ENCODE measurements at regions not wholly inside any gene's neighbourhood (a gene's known extent, or its start where the extent isn't known, plus 50 kb on each side); places are given as distances from the start of the nearest gene placed in this dataset.

GRCh38 chr11:27907091-27907490 is 200.9 kb downstream of the KIF18A start:
- no peak overlapping the region for H3K4me3 ChIP-seq (ENCODE audit: low read length)
- no peaks in the 10 kb centered on the region for H3K9me3 ChIP-seq (ENCODE audit: control insufficient read depth, low read length)
- peaks cover 22% of the 10 kb centered on the region for H3K4me1 ChIP-seq (ENCODE audit: control insufficient read depth, insufficient read depth, low read length)
- H3K27me3 ChIP-seq (replicated peaks; ENCODE audit: control insufficient read depth, insufficient read depth, low read length) = no peaks in the 10 kb centered on the region
- no peak for DNase-seq (ENCODE audit: low read depth)
- H3K36me3 ChIP-seq (ENCODE audit: control insufficient read depth, insufficient read depth, low read length, severe bottlenecking) = no peaks in the 10 kb centered on the region
- no peak overlapping the region for H3K9ac ChIP-seq (ENCODE audit: low read length)

DNA sequence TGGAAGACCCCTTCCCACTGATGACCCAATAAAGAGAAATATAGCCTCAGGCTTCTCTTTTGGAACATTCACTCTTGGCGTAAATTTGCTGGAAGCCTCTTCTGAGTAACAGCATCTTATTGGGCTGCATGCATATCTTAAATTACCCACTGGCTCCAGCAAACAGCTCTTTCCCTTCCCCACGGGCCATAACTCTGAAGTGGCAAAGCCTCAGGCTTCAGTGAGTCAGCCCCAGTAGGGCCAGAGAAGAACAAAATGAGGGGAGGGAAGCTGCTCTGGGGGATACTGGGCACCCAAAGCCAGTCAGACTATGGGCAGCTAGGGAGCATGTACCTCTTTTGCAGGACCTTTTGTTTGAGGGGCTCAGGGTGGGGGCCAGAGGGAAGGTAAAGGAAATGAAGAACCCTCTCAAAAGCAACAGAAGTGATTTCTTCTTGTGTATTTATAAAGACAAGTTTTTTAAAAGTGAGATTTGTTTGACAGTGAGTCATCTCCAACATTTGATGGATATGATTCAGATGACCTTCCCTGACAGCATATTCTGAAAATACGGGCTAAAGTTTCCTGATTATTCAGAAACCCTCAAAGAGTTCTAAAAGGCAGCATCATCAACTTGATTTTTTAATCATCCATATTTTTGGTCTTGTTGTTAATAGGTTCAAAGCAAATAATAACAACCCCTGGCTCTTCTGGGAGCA is 203.4 kb downstream of the KIF18A start:
- no peaks in the 10 kb centered on the region for H3K27me3 ChIP-seq (replicated peaks; ENCODE audit: control insufficient read depth, insufficient read depth, low read length)
- peak; percentile 47 for DNase-seq (ENCODE audit: low read depth)
- peaks cover 22% of the 10 kb centered on the region for H3K4me1 ChIP-seq (ENCODE audit: control insufficient read depth, insufficient read depth, low read length)
- no peaks in the 10 kb centered on the region for H3K9me3 ChIP-seq (ENCODE audit: control insufficient read depth, low read length)
- peak overlapping the region; percentile 15 for H3K4me3 ChIP-seq (ENCODE audit: low read length)
- H3K36me3 ChIP-seq (ENCODE audit: control insufficient read depth, insufficient read depth, low read length, severe bottlenecking) = no peaks in the 10 kb centered on the region
- H3K9ac ChIP-seq (ENCODE audit: low read length) = peak overlapping the region; percentile 55

DNA sequence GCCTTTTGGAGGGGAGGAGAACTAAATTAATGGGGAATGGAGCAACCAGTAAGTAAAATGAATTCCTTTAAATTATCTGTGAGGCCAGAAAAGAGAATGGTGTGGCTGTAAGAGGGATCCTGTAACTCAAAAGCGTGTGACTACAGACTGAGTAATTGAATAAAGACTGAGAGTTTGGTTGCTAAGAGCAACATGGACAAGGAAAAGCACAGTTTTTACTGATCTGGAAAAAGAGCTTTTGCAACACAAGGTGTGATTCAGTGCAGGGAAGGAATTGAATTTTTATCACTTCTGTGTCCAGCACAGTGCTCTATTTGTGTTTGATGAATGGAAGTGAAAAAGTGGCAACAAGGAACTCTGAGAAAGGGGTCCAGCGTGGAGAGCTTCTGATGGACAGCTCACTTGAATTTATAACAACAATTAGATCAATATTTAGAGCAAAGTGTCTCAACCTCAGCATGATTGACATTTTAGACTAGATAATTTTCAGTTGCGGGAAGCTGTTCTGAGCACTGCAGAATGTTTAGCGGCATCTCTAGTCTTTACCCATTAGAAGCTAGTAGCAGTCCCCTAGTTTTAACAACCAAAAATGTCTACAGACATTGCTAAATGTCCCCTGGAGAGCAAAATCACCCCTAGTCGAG is 202.8 kb upstream of the BDNF start:
- DNase-seq (ENCODE audit: low read depth) = peak; percentile 46
- H3K9me3 ChIP-seq (ENCODE audit: control insufficient read depth, low read length) = no peaks in the 10 kb centered on the region

GRCh38 chr11:27898166-27898565 is 197.9 kb upstream of the BDNF start:
- Histone ChIP-seq H3K36me3 (ENCODE audit: control insufficient read depth, insufficient read depth, low read length, severe bottlenecking) (no peaks in the 10 kb centered on the region), H3K9ac (ENCODE audit: low read length) (no peak overlapping the region), H3K27me3 (replicated peaks; ENCODE audit: control insufficient read depth, insufficient read depth, low read length) (no peaks in the 10 kb centered on the region), H3K9me3 (ENCODE audit: control insufficient read depth, low read length) (no peaks in the 10 kb centered on the region), H3K4me1 (ENCODE audit: control insufficient read depth, insufficient read depth, low read length) (peaks cover 9% of the 10 kb centered on the region), H3K4me3 (ENCODE audit: low read length) (no peak overlapping the region)
- no peak for DNase-seq (ENCODE audit: low read depth)

More for the DNA sequence above, 202.8 kb upstream of the BDNF start:
- no peaks in the 10 kb centered on the region for H3K36me3 ChIP-seq (ENCODE audit: control insufficient read depth, insufficient read depth, low read length, severe bottlenecking)
- H3K4me3 ChIP-seq (ENCODE audit: low read length) = no peak overlapping the region
- H3K27me3 ChIP-seq (replicated peaks; ENCODE audit: control insufficient read depth, insufficient read depth, low read length) = no peaks in the 10 kb centered on the region
- no peak overlapping the region for H3K9ac ChIP-seq (ENCODE audit: low read length)
- peaks cover 22% of the 10 kb centered on the region for H3K4me1 ChIP-seq (ENCODE audit: control insufficient read depth, insufficient read depth, low read length)

- no peaks in the 10 kb centered on the region for H3K9me3 ChIP-seq (ENCODE audit: control insufficient read depth, low read length)
- peaks cover 7% of the 10 kb centered on the region for H3K4me1 ChIP-seq (ENCODE audit: control insufficient read depth, insufficient read depth, low read length)
- no peak for DNase-seq (ENCODE audit: low read depth)
- H3K36me3 ChIP-seq (ENCODE audit: control insufficient read depth, insufficient read depth, low read length, severe bottlenecking) = no peaks in the 10 kb centered on the region
- H3K9ac ChIP-seq (ENCODE audit: low read length) = no peak overlapping the region
- no peaks in the 10 kb centered on the region for H3K27me3 ChIP-seq (replicated peaks; ENCODE audit: control insufficient read depth, insufficient read depth, low read length)
- H3K4me3 ChIP-seq (ENCODE audit: low read length) = no peak overlapping the region
Measured at GRCh38 chr11:27896096-27896495, 195.8 kb upstream of the BDNF start.

DNA sequence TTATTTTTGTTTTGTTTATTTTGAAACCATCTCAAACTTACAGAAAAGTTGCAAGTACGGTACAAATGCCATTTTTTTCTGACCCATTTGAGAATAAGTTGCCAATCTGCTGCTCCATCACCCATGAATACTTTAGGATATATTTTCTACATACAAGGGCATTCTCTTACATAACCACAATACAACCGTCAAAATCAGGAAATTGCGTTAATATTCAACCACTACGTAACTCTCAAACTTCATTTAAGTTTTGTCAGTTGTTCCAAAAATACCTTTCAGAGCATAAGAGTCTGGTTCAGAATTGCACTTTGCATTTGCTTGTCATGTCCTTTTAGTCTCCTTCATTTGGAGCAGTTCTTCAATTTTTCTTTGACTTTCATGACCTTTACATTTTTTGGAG is 194.3 kb upstream of the BDNF start:
- H3K36me3 ChIP-seq (ENCODE audit: control insufficient read depth, insufficient read depth, low read length, severe bottlenecking) = no peaks in the 10 kb centered on the region
- H3K4me3 ChIP-seq (ENCODE audit: low read length) = no peak overlapping the region
- H3K4me1 ChIP-seq (ENCODE audit: control insufficient read depth, insufficient read depth, low read length) = peaks cover 7% of the 10 kb centered on the region
- H3K9me3 ChIP-seq (ENCODE audit: control insufficient read depth, low read length) = no peaks in the 10 kb centered on the region
- H3K9ac ChIP-seq (ENCODE audit: low read length) = no peak overlapping the region
- H3K27me3 ChIP-seq (replicated peaks; ENCODE audit: control insufficient read depth, insufficient read depth, low read length) = no peaks in the 10 kb centered on the region
- no peak for DNase-seq (ENCODE audit: low read depth)

DNA sequence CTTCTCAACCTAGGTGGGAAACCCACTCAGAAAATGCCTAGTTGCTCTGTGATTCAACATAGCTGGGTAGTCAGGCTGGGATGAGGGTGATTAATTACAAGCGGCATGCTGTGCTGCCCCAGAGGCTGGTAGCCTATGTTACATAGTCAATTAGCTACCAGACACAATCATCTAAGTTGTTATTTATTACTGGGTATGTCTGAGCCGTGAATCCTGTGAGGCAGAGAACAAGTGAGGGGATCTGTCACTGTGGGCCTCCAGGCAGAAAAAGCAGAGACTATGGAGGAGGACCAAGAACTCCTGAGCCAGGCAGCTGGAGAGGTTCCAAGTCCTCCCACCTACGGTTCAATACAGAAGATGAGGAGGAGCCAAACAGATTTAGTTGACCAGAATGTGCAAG is 186.6 kb upstream of the BDNF start:
- Histone ChIP-seq H3K9ac (ENCODE audit: low read length) (no peak overlapping the region), H3K4me3 (ENCODE audit: low read length) (no peak overlapping the region), H3K36me3 (ENCODE audit: control insufficient read depth, insufficient read depth, low read length, severe bottlenecking) (no peaks in the 10 kb centered on the region), H3K4me1 (ENCODE audit: control insufficient read depth, insufficient read depth, low read length) (peaks cover 2% of the 10 kb centered on the region), H3K9me3 (ENCODE audit: control insufficient read depth, low read length) (no peaks in the 10 kb centered on the region), H3K27me3 (replicated peaks; ENCODE audit: control insufficient read depth, insufficient read depth, low read length) (no peaks in the 10 kb centered on the region)
- no peak for DNase-seq (ENCODE audit: low read depth)

- Histone ChIP-seq H3K4me3 (ENCODE audit: low read length) (no peak overlapping the region), H3K36me3 (ENCODE audit: control insufficient read depth, insufficient read depth, low read length, severe bottlenecking) (no peaks in the 10 kb centered on the region), H3K4me1 (ENCODE audit: control insufficient read depth, insufficient read depth, low read length) (peaks cover 3% of the 10 kb centered on the region), H3K9ac (ENCODE audit: low read length) (no peak overlapping the region), H3K9me3 (ENCODE audit: control insufficient read depth, low read length) (no peaks in the 10 kb centered on the region), H3K27me3 (replicated peaks; ENCODE audit: control insufficient read depth, insufficient read depth, low read length) (no peaks in the 10 kb centered on the region)
- peak; percentile 36 for DNase-seq (ENCODE audit: low read depth)
Measured at GRCh38 chr11:27882066-27882697, 181.9 kb upstream of the BDNF start.

GRCh38 chr11:27875831-27876775 is 175.8 kb upstream of the BDNF start:
- DNase-seq (ENCODE audit: low read depth) = no peak
- Histone ChIP-seq H3K4me1 (ENCODE audit: control insufficient read depth, insufficient read depth, low read length) (no peaks in the 10 kb centered on the region), H3K4me3 (ENCODE audit: low read length) (no peak overlapping the region), H3K36me3 (ENCODE audit: control insufficient read depth, insufficient read depth, low read length, severe bottlenecking) (no peaks in the 10 kb centered on the region), H3K27me3 (replicated peaks; ENCODE audit: control insufficient read depth, insufficient read depth, low read length) (no peaks in the 10 kb centered on the region), H3K9ac (ENCODE audit: low read length) (no peak overlapping the region), H3K9me3 (ENCODE audit: control insufficient read depth, low read length) (peaks cover 7% of the 10 kb centered on the region)

- Histone ChIP-seq H3K4me1 (ENCODE audit: control insufficient read depth, insufficient read depth, low read length) (no peaks in the 10 kb centered on the region), H3K36me3 (ENCODE audit: control insufficient read depth, insufficient read depth, low read length, severe bottlenecking) (no peaks in the 10 kb centered on the region), H3K27me3 (replicated peaks; ENCODE audit: control insufficient read depth, insufficient read depth, low read length) (no peaks in the 10 kb centered on the region), H3K4me3 (ENCODE audit: low read length) (no peak overlapping the region), H3K9me3 (ENCODE audit: control insufficient read depth, low read length) (peaks cover 7% of the 10 kb centered on the region), H3K9ac (ENCODE audit: low read length) (no peak overlapping the region)
- DNase-seq (ENCODE audit: low read depth) = no peak
Measured at GRCh38 chr11:27874998-27875830, 175.0 kb upstream of the BDNF start.
